Mesenchymal stem cell (in vitro differentiated cells and primary cell): ENCODE measurements at regions not wholly inside any gene's neighbourhood (a gene's known extent, or its start where the extent isn't known, plus 50 kb on each side); places are given as distances from the start of the nearest gene placed in this dataset.

Experiments
- DNase-seq: peaks from one replicate; pipeline ENCODE4 v3.0.0-alpha.2; 2013
- H2AFZ ChIP-seq: one replicate; pipeline ENCODE4 v1.6.1; 2013; ENCODE audit warnings: low read depth, mild to moderate bottlenecking, control low read depth, inconsistent platforms, low read length, moderate library complexity
- H2AK5ac ChIP-seq: 2 replicates; pipeline ENCODE4 v1.6.1; 2013; ENCODE audit warnings: low read length, moderate library complexity, mild to moderate bottlenecking, inconsistent platforms; ENCODE audit not compliant: severe bottlenecking
- H2BK120ac ChIP-seq: one replicate; pipeline ENCODE4 v1.6.1; 2013; ENCODE audit warnings: low read depth, mild to moderate bottlenecking, inconsistent platforms, low read length, moderate library complexity
- H2BK12ac ChIP-seq, 2 experiments: one replicate each; pipeline ENCODE4 v1.6.1; 2013; ENCODE audit warnings: inconsistent platforms in 2 of 2, low read length in 2 of 2, mild to moderate bottlenecking in 2 of 2, moderate library complexity in 2 of 2, control low read depth in 1 of 2
- H2BK15ac ChIP-seq: one replicate; pipeline ENCODE4 v1.6.1; 2013; ENCODE audit warnings: mild to moderate bottlenecking, low read depth, inconsistent platforms; ENCODE audit not compliant: poor library complexity, severe bottlenecking
- H2BK5ac ChIP-seq: 2 replicates; pipeline ENCODE4 v1.6.1; 2013; ENCODE audit warnings: low read depth, mild to moderate bottlenecking, low read length, control low read depth, inconsistent platforms; ENCODE audit not compliant: poor library complexity, severe bottlenecking
- H3K14ac ChIP-seq, 2 experiments: one replicate each; pipeline ENCODE4 v1.6.1; 2013; ENCODE audit warnings: inconsistent platforms in 2 of 2, low read length in 2 of 2, control low read depth in 1 of 2, mild to moderate bottlenecking in 1 of 2, moderate library complexity in 1 of 2
- H3K18ac ChIP-seq, 2 experiments: one replicate each; pipeline ENCODE4 v1.6.1; 2013; ENCODE audit warnings: inconsistent platforms in 2 of 2, low read length in 2 of 2, control low read depth in 1 of 2, low read depth in 1 of 2, mild to moderate bottlenecking in 1 of 2
- H3K23ac ChIP-seq, 2 experiments: one replicate each; pipeline ENCODE4 v1.6.1; 2013; ENCODE audit warnings: inconsistent platforms in 2 of 2, low read length in 2 of 2, mild to moderate bottlenecking in 2 of 2, moderate library complexity in 2 of 2, control low read depth in 1 of 2
- H3K27ac ChIP-seq: 2 replicates; pipeline ENCODE4 v1.5.1; 2013; ENCODE audit warnings: mild to moderate bottlenecking, moderate library complexity, low read length, control low read depth, inconsistent platforms; ENCODE audit not compliant: poor library complexity, severe bottlenecking
- H3K27me3 ChIP-seq, 2 experiments: 2 replicates each; pipeline versions ENCODE4 v1.6.1 to v1.7.0; 2013; ENCODE audit warnings: low read length in 2 of 2, mild to moderate bottlenecking in 2 of 2, moderate library complexity in 2 of 2, control low read depth in 1 of 2, inconsistent platforms in 1 of 2; ENCODE audit not compliant: control insufficient read depth in 1 of 2, insufficient read depth in 1 of 2
- H3K36me3 ChIP-seq, 2 experiments: 2 replicates each; pipeline versions ENCODE4 v1.6.1 to v1.7.0; 2013; ENCODE audit warnings: low read length in 2 of 2, control low read depth in 1 of 2, inconsistent platforms in 1 of 2, low read depth in 1 of 2, mild to moderate bottlenecking in 1 of 2; ENCODE audit not compliant: insufficient read depth in 2 of 2, control insufficient read depth in 1 of 2
- H3K4ac ChIP-seq, 2 experiments: one replicate each; pipeline ENCODE4 v1.6.1; 2013; ENCODE audit warnings: inconsistent platforms in 2 of 2, low read length in 2 of 2, mild to moderate bottlenecking in 2 of 2, moderate library complexity in 2 of 2, control low read depth in 1 of 2, low read depth in 1 of 2
- H3K4me1 ChIP-seq: 2 replicates; pipeline ENCODE4 v1.6.1; 2013; ENCODE audit warnings: low read depth, low read length, control low read depth; ENCODE audit not compliant: control insufficient read depth, insufficient read depth
- H3K4me2 ChIP-seq: 2 replicates; pipeline ENCODE4 v1.6.1; 2013; ENCODE audit warnings: low read length, mild to moderate bottlenecking, inconsistent platforms; ENCODE audit not compliant: poor library complexity, severe bottlenecking
- H3K4me3 ChIP-seq, 2 experiments: 2 replicates each; pipeline versions ENCODE4 v1.5.1 to v1.7.0; 2013; ENCODE audit warnings: low read length in 2 of 2, mild to moderate bottlenecking in 2 of 2, control low read depth in 1 of 2, low read depth in 1 of 2; ENCODE audit not compliant: insufficient read depth in 1 of 2
- H3K79me1 ChIP-seq: replicated peaks from 2 replicates; pipeline ENCODE4 v1.6.1; 2013; ENCODE audit warnings: mild to moderate bottlenecking, control low read depth, low read length, inconsistent platforms; ENCODE audit not compliant: poor library complexity, severe bottlenecking
- H3K9ac ChIP-seq: 2 replicates; pipeline ENCODE4 v1.7.0; 2013; ENCODE audit warnings: mild to moderate bottlenecking, low read length, moderate library complexity
- H3K9me3 ChIP-seq: 2 replicates; pipeline ENCODE4 v1.7.0; 2013; ENCODE audit warnings: mild to moderate bottlenecking, low read length; ENCODE audit not compliant: control insufficient read depth
- H4K8ac ChIP-seq: one replicate; pipeline ENCODE4 v1.6.1; 2013; ENCODE audit warnings: inconsistent platforms, mild to moderate bottlenecking, low read length, moderate library complexity
- H4K91ac ChIP-seq: one replicate; pipeline ENCODE4 v1.6.1; 2013; ENCODE audit warnings: mild to moderate bottlenecking, low read length, inconsistent platforms
- WGBS: methylation state at CpG from one replicate; pipeline ENCODE4 v1.1.7; 2013; ENCODE audit warnings: mixed read lengths; 5-methylcytosine and 5-hydroxymethylcytosine counted together

- Histone ChIP-seq H3K4me3 (no peak overlapping the region), H2BK5ac (no peak overlapping the region), H3K23ac (no peak overlapping the region), H2AK5ac (no peak overlapping the region), H3K27ac (no peak overlapping the region), H4K8ac (no peak overlapping the region), H2BK120ac (no peak overlapping the region), H3K14ac (no peak overlapping the region), H3K36me3 (peaks cover 0 to 16% of the 10 kb centered on the region in 2 experiments), H2AFZ (no peak overlapping the region), H4K91ac (no peak overlapping the region), H3K9me3 (no peaks in the 10 kb centered on the region), H3K18ac (no peak overlapping the region), H3K9ac (no peak overlapping the region), H3K27me3 (no peaks in the 10 kb centered on the region), H2BK15ac (no peak overlapping the region), H3K4me1 (no peaks in the 10 kb centered on the region), H2BK12ac (no peak overlapping the region), H3K4ac (no peak overlapping the region), H3K4me2 (no peak overlapping the region), H3K79me1 (peaks cover 42% of the 10 kb centered on the region)
- 92% methylated on average over 8 of the region's 8 CpGs for WGBS
- no peak for DNase-seq
Measured at GRCh38 chr2:74052732-74053710, 68.3 kb downstream of the TET3 start.

- Histone ChIP-seq H3K14ac (no peak overlapping the region), H2AK5ac (no peak overlapping the region), H3K9ac (no peak overlapping the region), H3K4me3 (no peak overlapping the region), H3K4ac (no peak overlapping the region), H3K36me3 (peaks cover 0 to 5% of the 10 kb centered on the region in 2 experiments), H3K23ac (no peak overlapping the region), H3K27me3 (no peaks in the 10 kb centered on the region), H3K27ac (no peak overlapping the region), H3K18ac (no peak overlapping the region), H2BK12ac (no peak overlapping the region), H2BK5ac (no peak overlapping the region), H2BK15ac (no peak overlapping the region), H3K4me2 (no peak overlapping the region), H2BK120ac (no peak overlapping the region), H4K91ac (no peak overlapping the region), H2AFZ (no peak overlapping the region), H3K79me1 (peaks cover 33% of the 10 kb centered on the region), H4K8ac (no peak overlapping the region), H3K9me3 (no peaks in the 10 kb centered on the region), H3K4me1 (no peaks in the 10 kb centered on the region)
- DNase-seq = no peak
- 91% methylated on average over 4 of the region's 4 CpGs for WGBS
Measured at GRCh38 chr2:74053959-74054715, 69.4 kb downstream of the TET3 start.

- no peak overlapping the region for H2BK15ac ChIP-seq
- no peak overlapping the region for H2AFZ ChIP-seq
- WGBS = 98% methylated on average over 7 of the region's 7 CpGs
- no peak overlapping the region for H2AK5ac ChIP-seq
- DNase-seq = no peak
- H2BK12ac ChIP-seq = no peak overlapping the region
- H3K4ac ChIP-seq = no peak overlapping the region
- H3K4me2 ChIP-seq = no peak overlapping the region
- no peak overlapping the region for H2BK5ac ChIP-seq
- H2BK120ac ChIP-seq = no peak overlapping the region
- H3K18ac ChIP-seq = no peak overlapping the region
- H3K9ac ChIP-seq = no peak overlapping the region
- H3K36me3 ChIP-seq = no peaks in the 10 kb centered on the region
- no peak overlapping the region for H4K8ac ChIP-seq
- no peak overlapping the region for H3K23ac ChIP-seq
- H3K27me3 ChIP-seq = no peaks in the 10 kb centered on the region
- no peak overlapping the region for H3K27ac ChIP-seq
- H3K9me3 ChIP-seq = no peaks in the 10 kb centered on the region
- no peak overlapping the region for H3K14ac ChIP-seq
- H3K4me1 ChIP-seq = no peaks in the 10 kb centered on the region
- no peak overlapping the region for H4K91ac ChIP-seq
- peaks cover 19% of the 10 kb centered on the region for H3K79me1 ChIP-seq
- no peak overlapping the region for H3K4me3 ChIP-seq
Measured at GRCh38 chr2:74059137-74059775, 74.5 kb downstream of the TET3 start.

- Histone ChIP-seq H3K4me3 (no peak overlapping the region), H3K36me3 (no peaks in the 10 kb centered on the region), H2BK5ac (no peak overlapping the region), H3K4ac (no peak overlapping the region), H2AK5ac (no peak overlapping the region), H2BK15ac (no peak overlapping the region), H3K23ac (no peak overlapping the region), H2BK12ac (no peak overlapping the region), H3K18ac (no peak overlapping the region), H3K4me1 (no peaks in the 10 kb centered on the region), H3K79me1 (peaks cover 21% of the 10 kb centered on the region), H4K91ac (no peak overlapping the region), H3K27ac (no peak overlapping the region), H3K9ac (no peak overlapping the region), H3K9me3 (no peaks in the 10 kb centered on the region), H2BK120ac (no peak overlapping the region), H3K4me2 (no peak overlapping the region), H3K14ac (no peak overlapping the region), H3K27me3 (no peaks in the 10 kb centered on the region), H2AFZ (no peak overlapping the region), H4K8ac (no peak overlapping the region)
- WGBS = no CpG with 5 or more reads among the region's 3 CpGs
- DNase-seq = no peak
Measured at GRCh38 chr2:74063486-74063885, 78.8 kb downstream of the TET3 start.
